Ovary (tissue), 3 donors: ENCODE measurements at regions not wholly inside any gene's neighbourhood (a gene's known extent, or its start where the extent isn't known, plus 50 kb on each side); places are given as distances from the start of the nearest gene placed in this dataset.

Source experiments
- CTCF ChIP-seq, 3 donors: fragments of 450-650 bp in 2 of 3; fragments of 200-600 bp in 1 of 3; IDR thresholded peaks; one replicate each; pipeline versions ENCODE4 v1.5.1 to v1.8.0; 2016 to 2022; ENCODE audit warnings: antibody characterized with exemption in 3 of 3, mild to moderate bottlenecking in 1 of 3
- EP300 ChIP-seq: sonication (generic); formaldehyde crosslinking; IDR thresholded peaks from one replicate; pipeline ENCODE4 v1.6.1; 2017; ENCODE audit warnings: antibody characterized with exemption
- POLR2A ChIP-seq: fragments of 450-650 bp; IDR thresholded peaks from one replicate; pipeline ENCODE4 v1.6.1; 2017; ENCODE audit warnings: antibody characterized with exemption, mild to moderate bottlenecking, moderate library complexity
- donor health status: DM: no; HTN: no; CAD: no.

- TF ChIP-seq POLR2A = no peak
- no peak for TF ChIP-seq CTCF (IDR thresholded peaks at IDR 0.05)
- TF ChIP-seq EP300 = no peak
Measured at GRCh38 chr15:62568702-62569101, 403.6 kb upstream of the C2CD4B start.
